ENCODE measurements at regions not wholly inside any gene's neighbourhood (a gene's known extent, or its start where the extent isn't known, plus 50 kb on each side); places are given as distances from the start of the nearest gene placed in this dataset.

- no peak overlapping the region for H3K4me2 ChIP-seq (ENCODE audit: low read length)
- H3K79me2 ChIP-seq (ENCODE audit: low read length) = no peaks in the 10 kb centered on the region
- no peaks in the 10 kb centered on the region for H4K20me1 ChIP-seq (ENCODE audit: insufficient read depth, low read length)
- H3K9me3 ChIP-seq (ENCODE audit: insufficient read depth, low read length) = no peaks in the 10 kb centered on the region
- H3K4me3 ChIP-seq (ENCODE audit: low read length) = no peak overlapping the region
- no peaks in the 10 kb centered on the region for H3K36me3 ChIP-seq (replicated peaks; ENCODE audit: low read depth, low read length)
- H3K9ac ChIP-seq (ENCODE audit: low read length) = no peak overlapping the region
- no peak overlapping the region for H3K27ac ChIP-seq (ENCODE audit: low read length)
- TF ChIP-seq EZH2phosphoT487 (IDR thresholded peaks at IDR 0.05; ENCODE audit: low read depth) (no peak), CTCF (IDR thresholded peaks at IDR 0.05; ENCODE audit: low read depth, low read length) (no peak)
- no peaks in the 10 kb centered on the region for H3K4me1 ChIP-seq (ENCODE audit: low read length)
- H2AFZ ChIP-seq (ENCODE audit: low read depth, low read length) = no peak overlapping the region
- peaks cover 7% of the 10 kb centered on the region; the same call in 1 of the 2 replicates for H3K27me3 ChIP-seq (ENCODE audit: low read depth, low read length)
Measured at GRCh38 chr6:3961581-3962215, 112.5 kb downstream of the FAM50B start.

GRCh38 chr6:3962291-3963280, 113.4 kb downstream of the FAM50B start:
- Histone ChIP-seq H3K36me3 (replicated peaks; ENCODE audit: low read depth, low read length) (no peaks in the 10 kb centered on the region), H2AFZ (ENCODE audit: low read depth, low read length) (no peak overlapping the region), H3K27me3 (ENCODE audit: low read depth, low read length) (peaks cover 7% of the 10 kb centered on the region; the same call in 1 of the 2 replicates), H3K27ac (ENCODE audit: low read length) (no peak overlapping the region), H3K79me2 (ENCODE audit: low read length) (no peaks in the 10 kb centered on the region), H3K4me3 (ENCODE audit: low read length) (no peak overlapping the region), H3K9me3 (ENCODE audit: insufficient read depth, low read length) (no peaks in the 10 kb centered on the region), H4K20me1 (ENCODE audit: insufficient read depth, low read length) (no peaks in the 10 kb centered on the region), H3K9ac (ENCODE audit: low read length) (no peak overlapping the region), H3K4me1 (ENCODE audit: low read length) (no peaks in the 10 kb centered on the region), H3K4me2 (ENCODE audit: low read length) (no peak overlapping the region)
- TF ChIP-seq CTCF (IDR thresholded peaks at IDR 0.05; ENCODE audit: low read depth, low read length) = no peak
- TF ChIP-seq EZH2phosphoT487 (IDR thresholded peaks at IDR 0.05; ENCODE audit: low read depth) = no peak

GRCh38 chr6:3963426-3963825, 114.3 kb downstream of the FAM50B start:
- no peak overlapping the region for H2AFZ ChIP-seq (ENCODE audit: low read depth, low read length)
- no peak overlapping the region for H3K4me2 ChIP-seq (ENCODE audit: low read length)
- no peak overlapping the region for H3K4me3 ChIP-seq (ENCODE audit: low read length)
- H3K79me2 ChIP-seq (ENCODE audit: low read length) = no peaks in the 10 kb centered on the region
- no peak overlapping the region for H3K27ac ChIP-seq (ENCODE audit: low read length)
- no peaks in the 10 kb centered on the region for H4K20me1 ChIP-seq (ENCODE audit: insufficient read depth, low read length)
- H3K4me1 ChIP-seq (ENCODE audit: low read length) = no peaks in the 10 kb centered on the region
- no peak for TF ChIP-seq EZH2phosphoT487 (IDR thresholded peaks at IDR 0.05; ENCODE audit: low read depth)
- TF ChIP-seq CTCF (IDR thresholded peaks at IDR 0.05; ENCODE audit: low read depth, low read length) = no peak
- no peaks in the 10 kb centered on the region for H3K9me3 ChIP-seq (ENCODE audit: insufficient read depth, low read length)
- H3K27me3 ChIP-seq (ENCODE audit: low read depth, low read length) = peaks cover 7% of the 10 kb centered on the region; the same call in 1 of the 2 replicates
- H3K9ac ChIP-seq (ENCODE audit: low read length) = no peak overlapping the region
- no peaks in the 10 kb centered on the region for H3K36me3 ChIP-seq (replicated peaks; ENCODE audit: low read depth, low read length)

- Histone ChIP-seq H3K4me1 (ENCODE audit: low read length) (no peaks in the 10 kb centered on the region), H3K79me2 (ENCODE audit: low read length) (no peaks in the 10 kb centered on the region), H3K4me2 (ENCODE audit: low read length) (no peak overlapping the region), H3K27me3 (ENCODE audit: low read depth, low read length) (peaks cover 7% of the 10 kb centered on the region; the same call in 1 of the 2 replicates), H3K9me3 (ENCODE audit: insufficient read depth, low read length) (no peaks in the 10 kb centered on the region), H3K4me3 (ENCODE audit: low read length) (no peak overlapping the region), H2AFZ (ENCODE audit: low read depth, low read length) (no peak overlapping the region), H3K9ac (ENCODE audit: low read length) (no peak overlapping the region), H4K20me1 (ENCODE audit: insufficient read depth, low read length) (no peaks in the 10 kb centered on the region), H3K27ac (ENCODE audit: low read length) (no peak overlapping the region), H3K36me3 (replicated peaks; ENCODE audit: low read depth, low read length) (no peaks in the 10 kb centered on the region)
- TF ChIP-seq EZH2phosphoT487 (IDR thresholded peaks at IDR 0.05; ENCODE audit: low read depth) (no peak), CTCF (IDR thresholded peaks at IDR 0.05; ENCODE audit: low read depth, low read length) (no peak)
Measured at GRCh38 chr6:3965071-3965718, 113.7 kb downstream of the FAM217A start.

Measured in OCI-LY3 (cell line).